Mesenchymal stem cell (in vitro differentiated cells and primary cell): ENCODE measurements at regions not wholly inside any gene's neighbourhood (a gene's known extent, or its start where the extent isn't known, plus 50 kb on each side); places are given as distances from the start of the nearest gene placed in this dataset.

Experiments used
- DNase-seq: peaks from one replicate; pipeline ENCODE4 v3.0.0-alpha.2; 2013
- H2AFZ ChIP-seq: one replicate; pipeline ENCODE4 v1.6.1; 2013; ENCODE audit warnings: low read depth, mild to moderate bottlenecking, control low read depth, inconsistent platforms, low read length, moderate library complexity
- H2AK5ac ChIP-seq: 2 replicates; pipeline ENCODE4 v1.6.1; 2013; ENCODE audit warnings: low read length, moderate library complexity, mild to moderate bottlenecking, inconsistent platforms; ENCODE audit not compliant: severe bottlenecking
- H2BK120ac ChIP-seq: one replicate; pipeline ENCODE4 v1.6.1; 2013; ENCODE audit warnings: low read depth, mild to moderate bottlenecking, inconsistent platforms, low read length, moderate library complexity
- H2BK12ac ChIP-seq, 2 experiments: one replicate each; pipeline ENCODE4 v1.6.1; 2013; ENCODE audit warnings: inconsistent platforms in 2 of 2, low read length in 2 of 2, mild to moderate bottlenecking in 2 of 2, moderate library complexity in 2 of 2, control low read depth in 1 of 2
- H2BK15ac ChIP-seq: one replicate; pipeline ENCODE4 v1.6.1; 2013; ENCODE audit warnings: mild to moderate bottlenecking, low read depth, inconsistent platforms; ENCODE audit not compliant: poor library complexity, severe bottlenecking
- H2BK5ac ChIP-seq: 2 replicates; pipeline ENCODE4 v1.6.1; 2013; ENCODE audit warnings: low read depth, mild to moderate bottlenecking, low read length, control low read depth, inconsistent platforms; ENCODE audit not compliant: poor library complexity, severe bottlenecking
- H3K14ac ChIP-seq, 2 experiments: one replicate each; pipeline ENCODE4 v1.6.1; 2013; ENCODE audit warnings: inconsistent platforms in 2 of 2, low read length in 2 of 2, control low read depth in 1 of 2, mild to moderate bottlenecking in 1 of 2, moderate library complexity in 1 of 2
- H3K18ac ChIP-seq, 2 experiments: one replicate each; pipeline ENCODE4 v1.6.1; 2013; ENCODE audit warnings: inconsistent platforms in 2 of 2, low read length in 2 of 2, control low read depth in 1 of 2, low read depth in 1 of 2, mild to moderate bottlenecking in 1 of 2
- H3K23ac ChIP-seq, 2 experiments: one replicate each; pipeline ENCODE4 v1.6.1; 2013; ENCODE audit warnings: inconsistent platforms in 2 of 2, low read length in 2 of 2, mild to moderate bottlenecking in 2 of 2, moderate library complexity in 2 of 2, control low read depth in 1 of 2
- H3K27ac ChIP-seq: 2 replicates; pipeline ENCODE4 v1.5.1; 2013; ENCODE audit warnings: mild to moderate bottlenecking, moderate library complexity, low read length, control low read depth, inconsistent platforms; ENCODE audit not compliant: poor library complexity, severe bottlenecking
- H3K27me3 ChIP-seq, 2 experiments: 2 replicates each; pipeline versions ENCODE4 v1.6.1 to v1.7.0; 2013; ENCODE audit warnings: low read length in 2 of 2, mild to moderate bottlenecking in 2 of 2, moderate library complexity in 2 of 2, control low read depth in 1 of 2, inconsistent platforms in 1 of 2; ENCODE audit not compliant: control insufficient read depth in 1 of 2, insufficient read depth in 1 of 2
- H3K36me3 ChIP-seq, 2 experiments: 2 replicates each; pipeline versions ENCODE4 v1.6.1 to v1.7.0; 2013; ENCODE audit warnings: low read length in 2 of 2, control low read depth in 1 of 2, inconsistent platforms in 1 of 2, low read depth in 1 of 2, mild to moderate bottlenecking in 1 of 2; ENCODE audit not compliant: insufficient read depth in 2 of 2, control insufficient read depth in 1 of 2
- H3K4ac ChIP-seq, 2 experiments: one replicate each; pipeline ENCODE4 v1.6.1; 2013; ENCODE audit warnings: inconsistent platforms in 2 of 2, low read length in 2 of 2, mild to moderate bottlenecking in 2 of 2, moderate library complexity in 2 of 2, control low read depth in 1 of 2, low read depth in 1 of 2
- H3K4me1 ChIP-seq: 2 replicates; pipeline ENCODE4 v1.6.1; 2013; ENCODE audit warnings: low read depth, low read length, control low read depth; ENCODE audit not compliant: control insufficient read depth, insufficient read depth
- H3K4me2 ChIP-seq: 2 replicates; pipeline ENCODE4 v1.6.1; 2013; ENCODE audit warnings: low read length, mild to moderate bottlenecking, inconsistent platforms; ENCODE audit not compliant: poor library complexity, severe bottlenecking
- H3K4me3 ChIP-seq, 2 experiments: 2 replicates each; pipeline versions ENCODE4 v1.5.1 to v1.7.0; 2013; ENCODE audit warnings: low read length in 2 of 2, mild to moderate bottlenecking in 2 of 2, control low read depth in 1 of 2, low read depth in 1 of 2; ENCODE audit not compliant: insufficient read depth in 1 of 2
- H3K79me1 ChIP-seq: replicated peaks from 2 replicates; pipeline ENCODE4 v1.6.1; 2013; ENCODE audit warnings: mild to moderate bottlenecking, control low read depth, low read length, inconsistent platforms; ENCODE audit not compliant: poor library complexity, severe bottlenecking
- H3K9ac ChIP-seq: 2 replicates; pipeline ENCODE4 v1.7.0; 2013; ENCODE audit warnings: mild to moderate bottlenecking, low read length, moderate library complexity
- H3K9me3 ChIP-seq: 2 replicates; pipeline ENCODE4 v1.7.0; 2013; ENCODE audit warnings: mild to moderate bottlenecking, low read length; ENCODE audit not compliant: control insufficient read depth
- H4K8ac ChIP-seq: one replicate; pipeline ENCODE4 v1.6.1; 2013; ENCODE audit warnings: inconsistent platforms, mild to moderate bottlenecking, low read length, moderate library complexity
- H4K91ac ChIP-seq: one replicate; pipeline ENCODE4 v1.6.1; 2013; ENCODE audit warnings: mild to moderate bottlenecking, low read length, inconsistent platforms
- WGBS: methylation state at CpG from one replicate; pipeline ENCODE4 v1.1.7; 2013; ENCODE audit warnings: mixed read lengths; 5-methylcytosine and 5-hydroxymethylcytosine counted together

DNA sequence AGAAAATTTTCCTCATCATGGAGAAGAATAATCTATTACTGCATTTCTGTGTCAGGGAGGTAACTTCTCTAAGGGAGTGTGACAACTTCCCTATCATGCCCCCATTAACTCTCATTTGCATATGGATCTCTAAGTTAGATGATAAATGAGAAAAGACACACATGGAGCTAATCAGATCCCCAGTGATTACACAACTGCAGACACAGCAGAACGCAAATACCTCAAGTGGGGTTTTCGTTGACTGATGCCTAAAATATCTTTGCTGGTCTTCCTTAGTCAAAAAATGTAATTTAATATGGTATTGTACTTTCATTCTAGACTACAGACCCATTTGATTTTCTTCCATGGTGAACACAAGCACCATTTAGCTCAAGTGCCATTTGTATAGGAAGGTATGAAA lies 630.5 kb downstream of the TBL1XR1 start:
- no peak overlapping the region for H3K4me2 ChIP-seq
- H2BK15ac ChIP-seq, result no peak overlapping the region
- H2AK5ac ChIP-seq, result no peak overlapping the region
- H3K9ac ChIP-seq, result no peak overlapping the region
- H3K4ac ChIP-seq, result no peak overlapping the region
- H4K91ac ChIP-seq, result no peak overlapping the region
- H3K79me1 ChIP-seq, result no peaks in the 10 kb centered on the region
- no peaks in the 10 kb centered on the region for H3K27me3 ChIP-seq
- no peak overlapping the region for H2BK120ac ChIP-seq
- H3K36me3 ChIP-seq, result no peaks in the 10 kb centered on the region
- H2AFZ ChIP-seq, result no peak overlapping the region
- no peak for DNase-seq
- no peaks in the 10 kb centered on the region for H3K9me3 ChIP-seq
- no peak overlapping the region for H4K8ac ChIP-seq
- no peak overlapping the region for H3K27ac ChIP-seq
- no peak overlapping the region for H3K14ac ChIP-seq
- no peak overlapping the region for H3K23ac ChIP-seq
- no peak overlapping the region for H3K4me3 ChIP-seq
- H3K18ac ChIP-seq, result no peak overlapping the region
- H3K4me1 ChIP-seq, result no peaks in the 10 kb centered on the region
- no CpG with 5 or more reads among the region's 2 CpGs for WGBS
- H2BK5ac ChIP-seq, result no peak overlapping the region
- no peak overlapping the region for H2BK12ac ChIP-seq

DNA sequence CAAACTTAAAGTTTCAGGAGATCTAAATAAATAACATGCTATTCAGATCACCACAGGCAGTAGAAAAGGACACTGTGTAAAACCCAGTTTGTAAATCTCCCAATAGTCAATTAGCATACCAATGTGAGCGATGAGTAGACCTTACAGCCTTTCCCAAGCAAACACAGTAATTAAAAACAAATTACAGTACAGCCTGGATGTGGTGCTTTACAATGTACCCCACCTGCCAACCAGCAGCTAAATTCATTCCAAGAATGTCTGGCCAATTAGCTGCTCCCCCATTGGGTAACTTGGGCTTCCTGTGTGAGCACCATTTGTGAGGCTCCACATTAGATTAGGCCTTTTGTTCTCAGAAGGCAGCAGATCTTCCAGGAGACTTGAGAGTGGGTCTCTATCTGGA lies 635.0 kb downstream of the TBL1XR1 start:
- Histone ChIP-seq H2AK5ac (no peak overlapping the region), H3K27ac (no peak overlapping the region), H3K4ac (no peak overlapping the region), H2BK5ac (no peak overlapping the region), H3K79me1 (no peaks in the 10 kb centered on the region), H3K27me3 (no peaks in the 10 kb centered on the region), H3K36me3 (no peaks in the 10 kb centered on the region), H4K91ac (no peak overlapping the region), H3K4me2 (no peak overlapping the region), H3K14ac (no peak overlapping the region), H2AFZ (no peak overlapping the region), H3K18ac (no peak overlapping the region), H3K9me3 (no peaks in the 10 kb centered on the region), H3K4me1 (no peaks in the 10 kb centered on the region), H4K8ac (no peak overlapping the region), H2BK12ac (no peak overlapping the region), H3K4me3 (no peak overlapping the region), H2BK120ac (no peak overlapping the region), H3K9ac (no peak overlapping the region), H3K23ac (no peak overlapping the region), H2BK15ac (no peak overlapping the region)
- DNase-seq, result no peak
- WGBS, result 100% methylated on average over 1 of the region's 1 CpG

DNA sequence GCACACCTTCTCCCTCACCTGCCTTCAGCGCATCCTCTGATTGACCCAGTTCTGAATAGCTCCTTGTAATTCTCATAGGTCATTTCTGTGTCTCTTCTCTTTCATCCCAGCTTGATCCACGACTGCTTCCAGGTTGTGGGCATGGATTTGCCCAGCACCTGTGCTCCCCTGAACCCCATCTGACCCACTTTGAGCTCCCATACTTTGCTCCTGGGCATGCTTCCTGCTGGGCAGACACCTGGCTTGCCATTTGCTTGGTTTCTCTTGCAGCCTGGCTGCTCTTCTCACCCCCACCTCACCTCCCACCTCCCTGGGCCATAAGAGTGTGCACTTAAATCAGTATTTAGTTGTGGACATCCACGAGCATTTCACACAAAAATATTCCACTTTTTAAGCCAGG lies 635.5 kb downstream of the TBL1XR1 start:
- no peak overlapping the region for H3K14ac ChIP-seq
- no peak overlapping the region for H3K4ac ChIP-seq
- H3K4me1 ChIP-seq, result no peaks in the 10 kb centered on the region
- no peak overlapping the region for H3K23ac ChIP-seq
- no peak overlapping the region for H3K4me2 ChIP-seq
- H3K4me3 ChIP-seq, result no peak overlapping the region
- H2BK5ac ChIP-seq, result no peak overlapping the region
- H3K36me3 ChIP-seq, result no peaks in the 10 kb centered on the region
- H2BK15ac ChIP-seq, result no peak overlapping the region
- no peak overlapping the region for H4K8ac ChIP-seq
- no peak overlapping the region for H2BK12ac ChIP-seq
- no peak overlapping the region for H3K9ac ChIP-seq
- no peak for DNase-seq
- H3K18ac ChIP-seq, result no peak overlapping the region
- no peak overlapping the region for H4K91ac ChIP-seq
- H2BK120ac ChIP-seq, result no peak overlapping the region
- no peak overlapping the region for H2AK5ac ChIP-seq
- no peak overlapping the region for H2AFZ ChIP-seq
- no peak overlapping the region for H3K27ac ChIP-seq
- WGBS, result 66% methylated on average over 2 of the region's 3 CpGs
- H3K27me3 ChIP-seq, result no peaks in the 10 kb centered on the region
- H3K9me3 ChIP-seq, result no peaks in the 10 kb centered on the region
- H3K79me1 ChIP-seq, result no peaks in the 10 kb centered on the region

DNA sequence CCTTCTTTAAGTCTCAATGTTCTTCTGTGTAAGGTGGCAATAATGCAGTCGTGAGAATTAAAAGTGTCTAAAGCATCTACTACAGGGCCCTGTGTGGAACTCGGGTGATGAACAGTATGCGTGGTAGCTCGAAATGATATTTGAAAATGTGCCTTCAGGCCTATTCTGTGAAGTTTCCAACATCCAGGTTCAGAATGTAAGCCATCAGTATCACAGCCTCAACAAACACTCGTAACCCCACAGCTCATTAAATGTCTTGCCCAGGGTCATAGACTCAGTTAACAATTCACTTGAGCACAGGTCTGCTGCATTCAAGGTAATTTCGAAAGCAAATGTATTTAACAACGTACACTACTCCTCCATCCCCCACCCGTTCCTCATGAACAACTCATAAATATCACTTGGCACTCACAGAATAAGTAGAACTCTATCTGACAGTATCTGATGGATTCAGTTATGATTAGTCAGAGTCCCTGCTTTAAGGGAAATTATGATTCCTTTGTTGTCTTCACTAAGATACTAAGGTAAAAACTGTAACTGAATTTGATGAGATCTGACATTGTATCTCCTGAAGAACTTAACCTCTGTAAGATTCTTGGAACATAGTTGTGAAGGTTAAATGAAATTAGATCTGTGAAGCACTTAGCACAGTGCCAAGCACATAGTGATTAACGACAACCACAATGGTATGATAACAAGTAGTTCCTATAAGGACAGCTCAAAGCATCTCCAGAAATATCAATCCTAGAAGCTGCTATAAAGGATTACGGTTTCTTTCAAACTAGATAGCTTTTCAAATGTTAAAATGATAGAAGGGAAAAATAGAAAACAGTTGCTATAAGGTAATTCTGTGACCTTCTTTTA lies 642.3 kb downstream of the TBL1XR1 start:
- H3K18ac ChIP-seq, result no peak overlapping the region
- no peaks in the 10 kb centered on the region for H3K79me1 ChIP-seq
- no peaks in the 10 kb centered on the region for H3K27me3 ChIP-seq
- H2BK120ac ChIP-seq, result no peak overlapping the region
- no peak overlapping the region for H3K23ac ChIP-seq
- no peaks in the 10 kb centered on the region for H3K4me1 ChIP-seq
- no peak overlapping the region for H3K9ac ChIP-seq
- H3K9me3 ChIP-seq, result no peaks in the 10 kb centered on the region
- no peak overlapping the region for H4K8ac ChIP-seq
- no peak overlapping the region for H2AFZ ChIP-seq
- WGBS, result 89% methylated on average over 9 of the region's 10 CpGs
- H2AK5ac ChIP-seq, result no peak overlapping the region
- no peak overlapping the region for H3K14ac ChIP-seq
- H3K4me2 ChIP-seq, result no peak overlapping the region
- no peak overlapping the region for H3K4me3 ChIP-seq
- no peak overlapping the region for H3K27ac ChIP-seq
- no peak overlapping the region for H2BK12ac ChIP-seq
- no peak overlapping the region for H3K4ac ChIP-seq
- H2BK5ac ChIP-seq, result no peak overlapping the region
- DNase-seq, result no peak
- H4K91ac ChIP-seq, result no peak overlapping the region
- no peaks in the 10 kb centered on the region for H3K36me3 ChIP-seq
- no peak overlapping the region for H2BK15ac ChIP-seq
